ENCODE measurements at regions not wholly inside any gene's neighbourhood (a gene's known extent, or its start where the extent isn't known, plus 50 kb on each side); places are given as distances from the start of the nearest gene placed in this dataset.
A peak's percentile ranks its signal among the peaks of the same experiment; 100 is the strongest.

GRCh38 chr2:207473931-207474235, 55.9 kb upstream of the CREB1 start:
- TF ChIP-seq CTCF (IDR thresholded peaks at IDR 0.05): no peak
- Histone ChIP-seq H3K36me3 (no peaks in the 10 kb centered on the region), H3K27me3 (no peaks in the 10 kb centered on the region), H3K4me1 (no peaks in the 10 kb centered on the region), H3K4me3 (no peak overlapping the region), H3K27ac (no peak overlapping the region), H3K9me3 (no peaks in the 10 kb centered on the region), H3K9ac (ENCODE audit: low read depth in 2 of 2, low read length in 2 of 2) (no peak overlapping the region)
- no peak for DNase-seq
- intact Hi-C loops (cut with DNase I): loop anchor here (10.0 kb wide), 1 partner anchor 779 kb away; no protein-coding TSS in a partner anchor

GRCh38 chr2:207474863-207475485, 54.8 kb upstream of the CREB1 start:
- peak; percentile 39 for DNase-seq
- Histone ChIP-seq H3K9ac (ENCODE audit: low read depth in 2 of 2, low read length in 2 of 2) (no peak overlapping the region), H3K4me3 (no peak overlapping the region), H3K27ac (no peak overlapping the region), H3K27me3 (no peaks in the 10 kb centered on the region), H3K4me1 (no peaks in the 10 kb centered on the region), H3K36me3 (no peaks in the 10 kb centered on the region), H3K9me3 (no peaks in the 10 kb centered on the region)
- intact Hi-C loops (cut with DNase I): loop anchor here (5.0 to 10.0 kb wide), 3 partner anchors 493 to 780 kb away; no protein-coding TSS in a partner anchor
- TF ChIP-seq CTCF (IDR thresholded peaks at IDR 0.05): peak; percentile 76

GRCh38 chr2:207475546-207475945, 54.2 kb upstream of the CREB1 start:
- DNase-seq: no peak
- no peaks in the 10 kb centered on the region for H3K36me3 ChIP-seq
- no peak overlapping the region for H3K4me3 ChIP-seq
- H3K9me3 ChIP-seq: no peaks in the 10 kb centered on the region
- TF ChIP-seq CTCF (IDR thresholded peaks at IDR 0.05): no peak
- intact Hi-C loops (cut with DNase I): loop anchor here (5.0 to 10.0 kb wide), 3 partner anchors 493 to 781 kb away; no protein-coding TSS in a partner anchor
- no peaks in the 10 kb centered on the region for H3K4me1 ChIP-seq
- no peak overlapping the region for H3K27ac ChIP-seq
- no peaks in the 10 kb centered on the region for H3K27me3 ChIP-seq
- no peak overlapping the region for H3K9ac ChIP-seq (ENCODE audit: low read depth in 2 of 2, low read length in 2 of 2)

- DNase-seq: no peak
- no peak overlapping the region for H3K27ac ChIP-seq
- H3K4me1 ChIP-seq: no peaks in the 10 kb centered on the region
- intact Hi-C loops (cut with DNase I): loop anchor here (5.0 to 10.0 kb wide), 3 partner anchors 496 to 783 kb away; no protein-coding TSS in a partner anchor
- no peaks in the 10 kb centered on the region for H3K9me3 ChIP-seq
- no peak for TF ChIP-seq CTCF (IDR thresholded peaks at IDR 0.05)
- no peaks in the 10 kb centered on the region for H3K27me3 ChIP-seq
- H3K9ac ChIP-seq (ENCODE audit: low read depth in 2 of 2, low read length in 2 of 2): no peak overlapping the region
- no peak overlapping the region for H3K4me3 ChIP-seq
- H3K36me3 ChIP-seq: no peaks in the 10 kb centered on the region
These were observed 51.9 kb upstream of the CREB1 start for GRCh38 chr2:207477896-207478295.

- Histone ChIP-seq H3K36me3 (no peaks in the 10 kb centered on the region), H3K27ac (no peak overlapping the region), H3K9me3 (no peaks in the 10 kb centered on the region), H3K4me1 (no peaks in the 10 kb centered on the region), H3K9ac (ENCODE audit: low read depth in 2 of 2, low read length in 2 of 2) (no peak overlapping the region), H3K27me3 (no peaks in the 10 kb centered on the region), H3K4me3 (no peak overlapping the region)
- intact Hi-C loops (cut with DNase I): loop anchor here (5.0 to 10.0 kb wide), 3 partner anchors 496 to 784 kb away; no protein-coding TSS in a partner anchor
- DNase-seq: no peak
- no peak for TF ChIP-seq CTCF (IDR thresholded peaks at IDR 0.05)
These were observed 51.2 kb upstream of the CREB1 start for GRCh38 chr2:207478572-207478971.
